ENCODE measurements at regions not wholly inside any gene's neighbourhood (a gene's known extent, or its start where the extent isn't known, plus 50 kb on each side); places are given as distances from the start of the nearest gene placed in this dataset.

GRCh38 chr7:93751421-93751820 lies 139.1 kb downstream of the TFPI2 start:
- DNase-seq (ENCODE audit: low read depth), result no peak
- no peak for TF ChIP-seq CTCF (IDR thresholded peaks at IDR 0.05; ENCODE audit: low read depth, low read length, missing control alignments)
- H3K4me3 ChIP-seq (ENCODE audit: low read depth, low read length), result no peak overlapping the region

- DNase-seq (ENCODE audit: low read depth), result no peak
- no peak for TF ChIP-seq CTCF (IDR thresholded peaks at IDR 0.05; ENCODE audit: low read depth, low read length, missing control alignments)
- H3K4me3 ChIP-seq (ENCODE audit: low read depth, low read length), result no peak overlapping the region
These were observed 139.6 kb downstream of the TFPI2 start for GRCh38 chr7:93750986-93751385.

GRCh38 chr7:93747019-93747418 lies 143.5 kb downstream of the TFPI2 start:
- no peak overlapping the region for H3K4me3 ChIP-seq (ENCODE audit: low read depth, low read length)
- no peak for DNase-seq (ENCODE audit: low read depth)
- TF ChIP-seq CTCF (IDR thresholded peaks at IDR 0.05; ENCODE audit: low read depth, low read length, missing control alignments), result no peak

GRCh38 chr7:93739424-93739823 lies 151.1 kb downstream of the TFPI2 start:
- no peak overlapping the region for H3K4me3 ChIP-seq (ENCODE audit: low read depth, low read length)
- TF ChIP-seq CTCF (IDR thresholded peaks at IDR 0.05; ENCODE audit: low read depth, low read length, missing control alignments), result no peak
- DNase-seq (ENCODE audit: low read depth), result no peak

- no peak for TF ChIP-seq CTCF (IDR thresholded peaks at IDR 0.05; ENCODE audit: low read depth, low read length, missing control alignments)
- DNase-seq (ENCODE audit: low read depth), result no peak
- no peak overlapping the region for H3K4me3 ChIP-seq (ENCODE audit: low read depth, low read length)
These were observed 152.6 kb downstream of the TFPI2 start for GRCh38 chr7:93737953-93738352.

GRCh38 chr7:93736668-93737369 lies 153.7 kb downstream of the TFPI2 start:
- no peak for DNase-seq (ENCODE audit: low read depth)
- no peak overlapping the region for H3K4me3 ChIP-seq (ENCODE audit: low read depth, low read length)
- no peak for TF ChIP-seq CTCF (IDR thresholded peaks at IDR 0.05; ENCODE audit: low read depth, low read length, missing control alignments)

GRCh38 chr7:93728292-93728691 lies 153.8 kb upstream of the CALCR start:
- DNase-seq (ENCODE audit: low read depth), result no peak
- H3K4me3 ChIP-seq (ENCODE audit: low read depth, low read length), result no peak overlapping the region
- no peak for TF ChIP-seq CTCF (IDR thresholded peaks at IDR 0.05; ENCODE audit: low read depth, low read length, missing control alignments)

All from GM12864 (cell line).